Stimulated activated CD4-positive, alpha-beta T cell treated with anti-CD3 and anti-CD28 coated beads, Interleukin-4, amount 100 ng/mL, for 4 hours (primary cell): ENCODE measurements at regions not wholly inside any gene's neighbourhood (a gene's known extent, or its start where the extent isn't known, plus 50 kb on each side); places are given as distances from the start of the nearest gene placed in this dataset.
"Not testable (repeated sequence)": the region's sequence is repeated elsewhere in the genome, so short reads cannot be mapped to it uniquely, and the experiment has no call there.

Source experiments
- DNase-seq, 2 experiments: peaks; one replicate each; pipeline ENCODE4 v3.0.0-alpha.2; 2020

- DNase-seq, result no peak
Measured at GRCh38 chr12:47610686-47611252, 95.1 kb downstream of the RPAP3 start.

- no peak for DNase-seq
Measured at GRCh38 chr12:47609806-47610205, 96.0 kb downstream of the RPAP3 start.

GRCh38 chr12:47608671-47609070 lies 97.2 kb downstream of the RPAP3 start:
- DNase-seq, result not testable (repeated sequence)

- DNase-seq, result no peak
Measured at GRCh38 chr12:47604221-47604873, 101.5 kb downstream of the RPAP3 start.

GRCh38 chr12:47602949-47603558 lies 102.8 kb downstream of the RPAP3 start:
- DNase-seq, result no peak

GRCh38 chr12:47602325-47602724 lies 103.5 kb downstream of the RPAP3 start:
- no peak for DNase-seq

GRCh38 chr12:47601071-47601470 lies 104.8 kb downstream of the RPAP3 start:
- DNase-seq, result no peak

- no peak for DNase-seq
Measured at GRCh38 chr12:47591795-47592194, 114.0 kb downstream of the RPAP3 start.

- no peak for DNase-seq
Measured at GRCh38 chr12:47591361-47591791, 114.5 kb downstream of the RPAP3 start.

GRCh38 chr12:47590771-47591360 lies 115.0 kb downstream of the RPAP3 start:
- DNase-seq, result no peak

GRCh38 chr12:47586952-47587669 lies 118.7 kb downstream of the RPAP3 start:
- DNase-seq, result no peak

GRCh38 chr12:47585507-47585906 lies 120.3 kb downstream of the RPAP3 start:
- DNase-seq, result no peak

GRCh38 chr12:47578836-47579235 lies 127.0 kb downstream of the RPAP3 start:
- no peak for DNase-seq

GRCh38 chr12:47577206-47577989 lies 128.4 kb downstream of the RPAP3 start:
- no peak for DNase-seq

- DNase-seq, result no peak
Measured at GRCh38 chr12:47576289-47576945, 129.4 kb downstream of the RPAP3 start.

GRCh38 chr12:47574252-47575021 lies 131.4 kb downstream of the RPAP3 start:
- DNase-seq, result no peak

GRCh38 chr12:47573146-47573659 lies 132.6 kb downstream of the RPAP3 start:
- DNase-seq, result no peak

GRCh38 chr12:47570151-47570550 lies 135.7 kb downstream of the RPAP3 start:
- DNase-seq, result no peak

GRCh38 chr12:47562201-47562600 lies 143.6 kb downstream of the RPAP3 start:
- DNase-seq, result no peak

GRCh38 chr12:47561746-47562145 lies 144.1 kb downstream of the RPAP3 start:
- no peak for DNase-seq

GRCh38 chr12:47560415-47560814 lies 145.4 kb downstream of the RPAP3 start:
- DNase-seq, result no peak
